ENCODE measurements at regions not wholly inside any gene's neighbourhood (a gene's known extent, or its start where the extent isn't known, plus 50 kb on each side); places are given as distances from the start of the nearest gene placed in this dataset.

GRCh38 chr6:167653561-167653960 lies 173.2 kb upstream of the AFDN start:
- TF ChIP-seq EZH2 (optimal IDR thresholded peaks at IDR 0.05; ENCODE audit: low read depth, low read length) (no peak), CTCF (IDR thresholded peaks at IDR 0.05; ENCODE audit: low read length) (no peak)

Measured in MM.1S (cell line).